ENCODE measurements at regions not wholly inside any gene's neighbourhood (a gene's known extent, or its start where the extent isn't known, plus 50 kb on each side); places are given as distances from the start of the nearest gene placed in this dataset.

- TF ChIP-seq CHD1 (IDR thresholded peaks at IDR 0.05; ENCODE audit: low read depth, low read length) (no peak), MYB (IDR thresholded peaks at IDR 0.05; ENCODE audit: borderline replicate concordance, low read depth, low read length) (no peak), NR2C1 (IDR thresholded peaks at IDR 0.05) (no peak)
Measured at GRCh38 chr3:99578339-99578970, 59.9 kb upstream of the COL8A1 start (continued).

- RAD21 ChIA-PET (ENCODE audit: unreplicated experiment), result no interaction called here
- CTCF ChIA-PET, result no interaction called here
- FAIRE-seq, result no peak
- Histone ChIP-seq H3K27ac (ENCODE audit: control insufficient read depth, insufficient read depth) (no peak overlapping the region), H3K36me3 (ENCODE audit: control insufficient read depth in 2 of 2, insufficient read depth in 2 of 2, low read length in 1 of 2) (no peaks in the 10 kb centered on the region), H2AFZ (ENCODE audit: control insufficient read depth, low read depth, low read length) (no peak overlapping the region), H4K20me1 (ENCODE audit: control insufficient read depth, insufficient read depth) (no peaks in the 10 kb centered on the region), H3K27me3 (replicated peaks in 1 of 2; ENCODE audit: control insufficient read depth in 2 of 2, insufficient read depth in 2 of 2, low read length in 1 of 2) (no peaks in the 10 kb centered on the region), H3K4me1 (ENCODE audit: control insufficient read depth, insufficient read depth, low read length) (no peaks in the 10 kb centered on the region), H3K4me3 (no peak overlapping the region), H3K79me2 (ENCODE audit: control insufficient read depth, insufficient read depth, low read length) (no peaks in the 10 kb centered on the region), H3K4me2 (ENCODE audit: control insufficient read depth, insufficient read depth) (no peak overlapping the region), H3K9me3 (replicated peaks; ENCODE audit: control insufficient read depth, insufficient read depth, low read length) (no peaks in the 10 kb centered on the region; the same call in 2 of the 3 replicates), H3K9ac (ENCODE audit: control insufficient read depth, insufficient read depth, low read length) (no peak overlapping the region)
- intact Hi-C loops (cut with micrococcal nuclease; ENCODE audit: unreplicated experiment), result no loop called here
- POLR2A ChIA-PET, result no interaction called here
- DNase-seq (ENCODE audit: low read depth, low spot score), result no peak
- in situ Hi-C loops (cut with MboI), result no loop called here
- BruUV-seq (replicated peaks), result no TSS peak
- SMC1A ChIA-PET (ENCODE audit: uncharacterized antibody, unreplicated experiment), result no interaction called here
- TF ChIP-seq MAX (IDR thresholded peaks at IDR 0.05; ENCODE audit: low read depth, low read length), result no peak
- no peak for ATAC-seq
- WGBS (ENCODE audit: insufficient coverage, insufficient replicate concordance, low lambda C conversion rate, missing lambda C conversion rate), result 40% methylated on average over 4 of the region's 4 CpGs
Measured at GRCh38 chr3:99576904-99577559, 61.4 kb upstream of the COL8A1 start.

- intact Hi-C loops (cut with micrococcal nuclease; ENCODE audit: unreplicated experiment), result no loop called here
- CTCF ChIA-PET, result interaction anchor here (1.0 kb wide), 1 partner anchor 69 kb away, joined by 3 read pairs; no protein-coding TSS in a partner anchor
- no peak for FAIRE-seq
- no peak for DNase-seq (ENCODE audit: low read depth, low spot score)
- WGBS (ENCODE audit: insufficient coverage, insufficient replicate concordance, low lambda C conversion rate, missing lambda C conversion rate), result 17% methylated on average over 2 of the region's 2 CpGs
- Histone ChIP-seq H3K4me3 (no peak overlapping the region), H4K20me1 (ENCODE audit: control insufficient read depth, insufficient read depth) (no peaks in the 10 kb centered on the region), H3K27ac (ENCODE audit: control insufficient read depth, insufficient read depth) (no peak overlapping the region), H3K79me2 (ENCODE audit: control insufficient read depth, insufficient read depth, low read length) (no peaks in the 10 kb centered on the region), H3K36me3 (ENCODE audit: control insufficient read depth in 2 of 2, insufficient read depth in 2 of 2, low read length in 1 of 2) (no peaks in the 10 kb centered on the region), H3K4me1 (ENCODE audit: control insufficient read depth, insufficient read depth, low read length) (no peaks in the 10 kb centered on the region), H2AFZ (ENCODE audit: control insufficient read depth, low read depth, low read length) (no peak overlapping the region), H3K9ac (ENCODE audit: control insufficient read depth, insufficient read depth, low read length) (no peak overlapping the region), H3K4me2 (ENCODE audit: control insufficient read depth, insufficient read depth) (no peak overlapping the region), H3K9me3 (replicated peaks; ENCODE audit: control insufficient read depth, insufficient read depth, low read length) (no peaks in the 10 kb centered on the region; the same call in 2 of the 3 replicates), H3K27me3 (replicated peaks in 1 of 2; ENCODE audit: control insufficient read depth in 2 of 2, insufficient read depth in 2 of 2, low read length in 1 of 2) (no peaks in the 10 kb centered on the region)
- SMC1A ChIA-PET (ENCODE audit: uncharacterized antibody, unreplicated experiment), result no interaction called here
- in situ Hi-C loops (cut with MboI), result no loop called here
- no TSS peak for BruUV-seq (replicated peaks)
- ATAC-seq, result no peak
- POLR2A ChIA-PET, result no interaction called here
- RAD21 ChIA-PET (ENCODE audit: unreplicated experiment), result no interaction called here
- no peak for TF ChIP-seq RFX5 (IDR thresholded peaks at IDR 0.05; ENCODE audit: low read depth, low read length)
Measured at GRCh38 chr3:99575683-99576082, 62.7 kb upstream of the COL8A1 start.
